Large intestine (tissue), 3 donors: ENCODE measurements at regions not wholly inside any gene's neighbourhood (a gene's known extent, or its start where the extent isn't known, plus 50 kb on each side); places are given as distances from the start of the nearest gene placed in this dataset.
"Not testable (repeated sequence)": the region's sequence is repeated elsewhere in the genome, so short reads cannot be mapped to it uniquely, and the experiment has no call there.

Experiments
- DNase-seq, 2 donors: peaks; one replicate each; pipeline versions ENCODE4 v3.0.0 to v3.0.0-alpha.2; 2013
- H3K27ac ChIP-seq: one replicate; pipeline ENCODE4 v1.5.1; 2013; ENCODE audit warnings: low read length
- H3K27me3 ChIP-seq: 2 replicates; pipeline ENCODE4 v1.6.1; 2013; ENCODE audit warnings: low read length; ENCODE audit not compliant: control insufficient read depth, insufficient read depth
- H3K36me3 ChIP-seq: 2 replicates; pipeline ENCODE4 v1.6.1; 2013; ENCODE audit warnings: low read length; ENCODE audit not compliant: control insufficient read depth, insufficient read depth
- H3K4me1 ChIP-seq: one replicate; pipeline ENCODE4 v1.6.1; 2013; ENCODE audit warnings: low read length; ENCODE audit not compliant: control insufficient read depth, insufficient read depth
- H3K4me3 ChIP-seq: one replicate; pipeline ENCODE4 v1.5.1; 2013; ENCODE audit warnings: low read length
- H3K9me3 ChIP-seq: one replicate; pipeline ENCODE4 v1.6.1; 2013; ENCODE audit warnings: mild to moderate bottlenecking, low read depth, low read length, moderate library complexity; ENCODE audit not compliant: control insufficient read depth
- WGBS: methylation state at CpG from one replicate; pipeline ENCODE4 v1.1.5; 2013; ENCODE audit warnings: low lambda C conversion rate; ENCODE audit not compliant: insufficient coverage; 5-methylcytosine and 5-hydroxymethylcytosine counted together

GRCh38 chr12:19666070-19666469 lies 226.8 kb downstream of the AEBP2 start:
- no peak for DNase-seq
- Histone ChIP-seq H3K4me1 (no peaks in the 10 kb centered on the region), H3K9me3 (no peaks in the 10 kb centered on the region), H3K27me3 (no peaks in the 10 kb centered on the region), H3K4me3 (no peak overlapping the region), H3K36me3 (no peaks in the 10 kb centered on the region), H3K27ac (no peak overlapping the region)

- WGBS: no CpG with 5 or more reads among the region's 1 CpG
- H3K4me1 ChIP-seq: no peaks in the 10 kb centered on the region
These were observed 230.5 kb downstream of the AEBP2 start for GRCh38 chr12:19669793-19670192.

GRCh38 chr12:19671695-19672094 lies 232.4 kb downstream of the AEBP2 start:
- Histone ChIP-seq H3K9me3 (no peaks in the 10 kb centered on the region), H3K4me1 (no peaks in the 10 kb centered on the region), H3K36me3 (no peaks in the 10 kb centered on the region), H3K27me3 (no peaks in the 10 kb centered on the region), H3K27ac (no peak overlapping the region), H3K4me3 (no peak overlapping the region)
- no peak for DNase-seq

More at GRCh38 chr12:19669793-19670192, 230.5 kb downstream of the AEBP2 start:
- no peaks in the 10 kb centered on the region for H3K9me3 ChIP-seq
- H3K27ac ChIP-seq: no peak overlapping the region
- H3K27me3 ChIP-seq: no peaks in the 10 kb centered on the region
- H3K4me3 ChIP-seq: no peak overlapping the region
- DNase-seq: no peak
- H3K36me3 ChIP-seq: no peaks in the 10 kb centered on the region

- no peak for DNase-seq
- H3K27me3 ChIP-seq: no peaks in the 10 kb centered on the region
- no peaks in the 10 kb centered on the region for H3K9me3 ChIP-seq
- no peaks in the 10 kb centered on the region for H3K36me3 ChIP-seq
- no peak overlapping the region for H3K27ac ChIP-seq
- WGBS: 0% methylated on average over 1 of the region's 3 CpGs
- H3K4me3 ChIP-seq: no peak overlapping the region
- H3K4me1 ChIP-seq: no peaks in the 10 kb centered on the region
These were observed 235.1 kb downstream of the AEBP2 start for GRCh38 chr12:19674437-19674836.

- no peak for DNase-seq
- no peaks in the 10 kb centered on the region for H3K36me3 ChIP-seq
- no peak overlapping the region for H3K4me3 ChIP-seq
- H3K27me3 ChIP-seq: no peaks in the 10 kb centered on the region
- H3K27ac ChIP-seq: no peak overlapping the region
- WGBS: 90% methylated on average over 2 of the region's 2 CpGs
- H3K4me1 ChIP-seq: no peaks in the 10 kb centered on the region
- no peaks in the 10 kb centered on the region for H3K9me3 ChIP-seq
These were observed 236.1 kb downstream of the AEBP2 start for GRCh38 chr12:19675361-19675760.

GRCh38 chr12:19678501-19678900 lies 239.2 kb downstream of the AEBP2 start:
- H3K4me3 ChIP-seq, DNase-seq, H3K4me1 ChIP-seq, H3K9me3 ChIP-seq, H3K27ac ChIP-seq, H3K36me3 ChIP-seq, H3K27me3 ChIP-seq: not testable (repeated sequence)
- whole genome bisulfite sequencing: 95% methylated on average over 2 of the region's 3 CpGs

- no peak overlapping the region for H3K4me3 ChIP-seq
- no peak overlapping the region for H3K27ac ChIP-seq
- H3K9me3 ChIP-seq: no peaks in the 10 kb centered on the region
- no peaks in the 10 kb centered on the region for H3K4me1 ChIP-seq
- no CpG with 5 or more reads among the region's 3 CpGs for WGBS
- no peaks in the 10 kb centered on the region for H3K27me3 ChIP-seq
- H3K36me3 ChIP-seq: no peaks in the 10 kb centered on the region
- no peak for DNase-seq
These were observed 241.7 kb downstream of the AEBP2 start for GRCh38 chr12:19681007-19681406.

- Histone ChIP-seq H3K9me3 (no peaks in the 10 kb centered on the region), H3K4me1 (no peaks in the 10 kb centered on the region), H3K4me3 (no peak overlapping the region), H3K27ac (no peak overlapping the region), H3K27me3 (no peaks in the 10 kb centered on the region), H3K36me3 (no peaks in the 10 kb centered on the region)
- no peak for DNase-seq
- 64% methylated on average over 2 of the region's 7 CpGs for WGBS
These were observed 244.1 kb downstream of the AEBP2 start for GRCh38 chr12:19683178-19683927.

- no peak overlapping the region for H3K27ac ChIP-seq
- H3K4me1 ChIP-seq: no peaks in the 10 kb centered on the region
- H3K27me3 ChIP-seq: no peaks in the 10 kb centered on the region
- no CpG with 5 or more reads among the region's 1 CpG for WGBS
- DNase-seq: no peak
- H3K9me3 ChIP-seq: no peaks in the 10 kb centered on the region
- H3K4me3 ChIP-seq: no peak overlapping the region
- no peaks in the 10 kb centered on the region for H3K36me3 ChIP-seq
These were observed 248.1 kb downstream of the AEBP2 start for GRCh38 chr12:19687371-19687770.

GRCh38 chr12:19688532-19688931 lies 249.2 kb downstream of the AEBP2 start:
- Histone ChIP-seq H3K4me3 (no peak overlapping the region), H3K27me3 (no peaks in the 10 kb centered on the region), H3K4me1 (no peaks in the 10 kb centered on the region), H3K27ac (no peak overlapping the region), H3K9me3 (no peaks in the 10 kb centered on the region), H3K36me3 (no peaks in the 10 kb centered on the region)
- no peak for DNase-seq
- WGBS: 86% methylated on average over 1 of the region's 1 CpG

GRCh38 chr12:19689226-19689625 lies 249.9 kb downstream of the AEBP2 start:
- H3K27me3 ChIP-seq: no peaks in the 10 kb centered on the region
- WGBS: 100% methylated on average over 2 of the region's 17 CpGs

More at GRCh38 chr12:19689226-19689625, 249.9 kb downstream of the AEBP2 start:
- Histone ChIP-seq H3K27ac (no peak overlapping the region), H3K4me3 (no peak overlapping the region), H3K9me3 (no peaks in the 10 kb centered on the region), H3K4me1 (no peaks in the 10 kb centered on the region), H3K36me3 (no peaks in the 10 kb centered on the region)
- no peak for DNase-seq
